Activated CD8-positive, alpha-beta T cell treated with anti-CD3 and anti-CD28 coated beads for 36 hours (primary cell): ENCODE measurements at regions not wholly inside any gene's neighbourhood (a gene's known extent, or its start where the extent isn't known, plus 50 kb on each side); places are given as distances from the start of the nearest gene placed in this dataset.
"Not testable (repeated sequence)": the region's sequence is repeated elsewhere in the genome, so short reads cannot be mapped to it uniquely, and the experiment has no call there.

Experiments used
- ATAC-seq: fragments of 200-7000 bp; cut with Tn5 transposase; one replicate; pipeline ENCODE4 v1.10.0; 2021; ENCODE audit warnings: mild to moderate bottlenecking, moderate library complexity
- CTCF ChIA-PET: fragments of 350-600 bp; sonication (Branson Sonifier 250); formaldehyde crosslinking; loops from one replicate; lab custom pipeline; 2021; ENCODE audit warnings: antibody characterized with exemption; lab: Charles Lee
- POLR2A ChIA-PET: fragments of 350-600 bp; sonication (Branson Sonifier 250); formaldehyde crosslinking; loops from one replicate; lab custom pipeline; 2021; ENCODE audit warnings: antibody characterized with exemption; lab: Charles Lee
- DNase-seq: peaks from one replicate; pipeline ENCODE4 v3.0.0-alpha.2; 2020
- H3K27ac Mint-ChIP-seq: one replicate; pipeline ENCODE4 v1.8.0; 2021; ENCODE audit warnings: mild to moderate bottlenecking, mixed read lengths
- H3K27me3 Mint-ChIP-seq: one replicate; pipeline ENCODE4 v1.8.0; 2021; ENCODE audit warnings: mixed read lengths
- H3K36me3 Mint-ChIP-seq: one replicate; pipeline ENCODE4 v1.8.0; 2021; ENCODE audit warnings: low read depth, mixed read lengths
- H3K4me1 Mint-ChIP-seq: one replicate; pipeline ENCODE4 v1.8.0; 2021; ENCODE audit warnings: low read depth, mixed read lengths
- H3K4me3 Mint-ChIP-seq: one replicate; pipeline ENCODE4 v1.8.0; 2021; ENCODE audit warnings: mild to moderate bottlenecking, moderate library complexity, mixed read lengths
- H3K9me3 Mint-ChIP-seq: one replicate; pipeline ENCODE4 v1.8.0; 2021; ENCODE audit warnings: mixed read lengths
- intact Hi-C: fragments of 100-400 bp; cut with micrococcal nuclease; formaldehyde crosslinking; loops from one replicate; pipeline ENCODE4 v1.10.0; 2022
- TF ChIP-seq, protein P1 (sequence below): fragments of 200-600 bp; IDR thresholded peaks from one replicate; pipeline ENCODE4 v1.8.0; 2022; ENCODE audit warnings: antibody characterized with exemption, mild to moderate bottlenecking

DNA sequence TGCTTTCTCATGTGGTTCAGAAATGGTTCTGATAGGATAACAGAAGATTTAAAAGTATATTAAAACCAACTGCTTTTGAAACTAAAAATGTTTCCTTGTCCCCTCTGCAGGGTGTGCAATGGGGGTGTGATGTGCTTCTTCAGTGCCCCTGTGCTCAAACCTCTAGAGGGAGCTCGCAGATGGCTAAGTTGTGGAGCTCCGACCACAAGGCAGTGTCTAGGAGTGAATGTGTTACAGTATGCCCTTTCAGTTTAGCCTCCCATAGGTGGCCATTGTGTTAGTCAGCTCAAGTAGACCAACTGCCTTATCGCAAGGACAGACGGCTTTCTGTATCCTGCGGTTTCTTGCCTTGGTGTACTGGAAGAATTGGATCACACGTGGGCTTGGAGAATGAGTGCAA is 130.5 kb downstream of the TENT5D start:
- H3K9me3 Mint-ChIP-seq = no peaks in the 10 kb centered on the region
- no peak overlapping the region for H3K4me3 Mint-ChIP-seq
- H3K4me1 Mint-ChIP-seq = no peaks in the 10 kb centered on the region
- POLR2A ChIA-PET = no interaction called here
- H3K27me3 Mint-ChIP-seq = no peaks in the 10 kb centered on the region
- intact Hi-C loops = no loop called here
- H3K36me3 Mint-ChIP-seq = no peaks in the 10 kb centered on the region
- CTCF ChIA-PET = no interaction called here
- H3K27ac Mint-ChIP-seq = no peak overlapping the region
- DNase-seq = no peak
- TF ChIP-seq, protein P1, sequence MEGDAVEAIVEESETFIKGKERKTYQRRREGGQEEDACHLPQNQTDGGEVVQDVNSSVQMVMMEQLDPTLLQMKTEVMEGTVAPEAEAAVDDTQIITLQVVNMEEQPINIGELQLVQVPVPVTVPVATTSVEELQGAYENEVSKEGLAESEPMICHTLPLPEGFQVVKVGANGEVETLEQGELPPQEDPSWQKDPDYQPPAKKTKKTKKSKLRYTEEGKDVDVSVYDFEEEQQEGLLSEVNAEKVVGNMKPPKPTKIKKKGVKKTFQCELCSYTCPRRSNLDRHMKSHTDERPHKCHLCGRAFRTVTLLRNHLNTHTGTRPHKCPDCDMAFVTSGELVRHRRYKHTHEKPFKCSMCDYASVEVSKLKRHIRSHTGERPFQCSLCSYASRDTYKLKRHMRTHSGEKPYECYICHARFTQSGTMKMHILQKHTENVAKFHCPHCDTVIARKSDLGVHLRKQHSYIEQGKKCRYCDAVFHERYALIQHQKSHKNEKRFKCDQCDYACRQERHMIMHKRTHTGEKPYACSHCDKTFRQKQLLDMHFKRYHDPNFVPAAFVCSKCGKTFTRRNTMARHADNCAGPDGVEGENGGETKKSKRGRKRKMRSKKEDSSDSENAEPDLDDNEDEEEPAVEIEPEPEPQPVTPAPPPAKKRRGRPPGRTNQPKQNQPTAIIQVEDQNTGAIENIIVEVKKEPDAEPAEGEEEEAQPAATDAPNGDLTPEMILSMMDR = no peak
- ATAC-seq = no peak

DNA sequence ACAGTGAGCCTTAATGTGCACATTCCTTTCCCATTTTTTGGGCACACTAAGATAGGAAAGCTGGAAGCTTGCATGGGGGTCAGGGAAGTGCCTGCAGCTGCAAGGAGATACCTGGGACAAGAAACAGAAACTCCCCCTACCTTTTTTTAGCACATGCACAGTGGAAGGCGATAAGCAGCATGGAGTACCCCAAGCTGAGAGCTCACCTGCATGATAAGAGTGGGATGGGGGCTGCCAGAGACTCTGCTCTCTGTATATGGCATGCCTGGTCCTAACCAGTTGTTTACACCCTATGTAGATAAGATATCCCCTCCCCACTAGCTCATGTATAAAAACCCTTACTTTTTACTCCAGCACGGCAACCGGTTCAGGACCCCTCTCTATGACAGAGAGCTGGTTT is 135.9 kb downstream of the TENT5D start:
- TF ChIP-seq, protein P1 = no peak

DNA sequence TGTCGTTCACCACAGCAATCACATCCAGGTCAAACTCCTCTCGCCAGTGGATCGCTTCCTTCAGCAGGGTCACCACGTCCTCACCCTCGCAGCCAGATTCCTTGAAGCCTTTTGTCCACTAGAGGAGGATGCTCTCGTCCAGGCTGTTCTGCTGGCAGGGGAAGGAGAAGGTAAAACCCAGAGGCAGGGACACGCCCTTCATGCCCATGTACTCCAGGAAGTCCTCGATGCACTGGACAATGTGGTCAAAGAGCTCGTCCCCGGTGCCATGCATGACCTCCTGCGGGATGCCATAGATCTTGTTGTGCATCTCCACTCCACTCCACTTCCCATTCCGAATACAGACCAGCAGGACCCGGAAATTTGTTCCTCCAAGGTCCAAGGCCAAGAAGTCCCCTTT is 152.4 kb downstream of the TENT5D start:
- no peak for ATAC-seq
- intact Hi-C loops = no loop called here
- CTCF ChIA-PET = no interaction called here
- no peak overlapping the region for H3K4me3 Mint-ChIP-seq
- H3K9me3 Mint-ChIP-seq = no peaks in the 10 kb centered on the region
- no peaks in the 10 kb centered on the region for H3K36me3 Mint-ChIP-seq
- TF ChIP-seq, protein P1 = no peak
- H3K27me3 Mint-ChIP-seq = no peaks in the 10 kb centered on the region
- no peak overlapping the region for H3K27ac Mint-ChIP-seq
- no peak for DNase-seq
- no peaks in the 10 kb centered on the region for H3K4me1 Mint-ChIP-seq
- POLR2A ChIA-PET = no interaction called here

More for the DNA sequence above, 135.9 kb downstream of the TENT5D start:
- H3K27ac Mint-ChIP-seq = no peak overlapping the region
- no peaks in the 10 kb centered on the region for H3K27me3 Mint-ChIP-seq
- no peak for DNase-seq
- POLR2A ChIA-PET = no interaction called here
- no peaks in the 10 kb centered on the region for H3K4me1 Mint-ChIP-seq
- ATAC-seq = no peak
- no peaks in the 10 kb centered on the region for H3K9me3 Mint-ChIP-seq
- intact Hi-C loops = no loop called here
- H3K36me3 Mint-ChIP-seq = no peaks in the 10 kb centered on the region
- H3K4me3 Mint-ChIP-seq = no peak overlapping the region
- CTCF ChIA-PET = no interaction called here

DNA sequence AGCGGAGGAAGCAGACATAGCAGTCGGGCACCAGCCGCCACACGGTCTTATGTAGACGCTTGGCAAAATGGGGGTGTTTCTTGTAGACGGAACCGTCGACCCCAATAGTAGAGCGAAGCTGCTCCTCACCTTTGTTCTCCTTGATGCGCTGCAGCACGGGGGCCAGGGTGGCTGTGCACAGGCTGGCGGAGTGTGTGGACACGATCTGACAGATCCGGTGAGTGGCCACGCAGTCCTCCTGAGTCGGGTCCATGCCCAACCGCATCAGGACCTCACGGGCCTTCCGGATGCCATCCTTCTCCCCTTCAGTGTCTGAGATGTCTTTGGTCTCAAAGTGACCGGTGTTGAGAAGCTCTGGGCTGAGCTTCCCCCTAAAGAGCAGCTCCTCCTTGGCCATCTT is 153.0 kb downstream of the TENT5D start:
- Mint-ChIP-seq H3K9me3 (no peaks in the 10 kb centered on the region), H3K4me1 (no peaks in the 10 kb centered on the region), H3K27ac (no peak overlapping the region), H3K27me3 (no peaks in the 10 kb centered on the region), H3K4me3 (no peak overlapping the region), H3K36me3 (no peaks in the 10 kb centered on the region)
- ChIA-PET CTCF (no interaction called here), POLR2A (no interaction called here)
- no peak for DNase-seq
- TF ChIP-seq, protein P1 = no peak
- no peak for ATAC-seq
- intact Hi-C loops = no loop called here

DNA sequence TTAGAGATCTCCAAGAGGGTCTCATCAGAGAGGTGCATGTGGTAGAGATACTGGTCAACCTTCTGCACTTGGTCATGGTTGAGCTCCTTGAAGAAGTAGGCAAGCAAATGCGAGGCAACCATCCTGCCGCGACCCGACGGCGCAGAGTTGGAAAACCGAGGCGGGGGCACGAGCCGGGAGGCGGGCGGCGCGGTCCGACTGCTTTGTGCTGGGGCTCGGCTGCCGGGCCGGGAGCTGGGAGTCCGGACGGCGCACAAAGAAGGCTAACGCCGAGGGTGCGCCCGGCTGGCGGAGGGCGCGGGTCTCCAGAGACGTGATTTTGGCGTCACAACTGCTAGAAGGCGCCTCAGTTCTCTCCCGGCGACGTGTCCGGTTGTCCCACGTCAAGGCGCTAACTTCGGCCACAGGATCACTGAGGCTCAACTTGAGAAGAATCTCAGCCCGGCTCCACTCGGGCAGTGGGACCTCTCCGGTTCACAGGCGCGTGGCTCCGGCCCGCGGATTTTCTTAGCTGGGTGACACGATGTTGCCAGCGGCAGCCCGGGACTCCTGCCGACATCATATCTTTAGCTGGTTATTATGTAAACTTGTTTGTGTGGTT is 154.3 kb downstream of the TENT5D start:
- H3K27ac Mint-ChIP-seq, ATAC-seq, H3K9me3 Mint-ChIP-seq, H3K36me3 Mint-ChIP-seq, intact Hi-C loops, POLR2A ChIA-PET, H3K4me3 Mint-ChIP-seq, CTCF ChIA-PET, DNase-seq, H3K4me1 Mint-ChIP-seq, H3K27me3 Mint-ChIP-seq: not testable (repeated sequence)

DNA sequence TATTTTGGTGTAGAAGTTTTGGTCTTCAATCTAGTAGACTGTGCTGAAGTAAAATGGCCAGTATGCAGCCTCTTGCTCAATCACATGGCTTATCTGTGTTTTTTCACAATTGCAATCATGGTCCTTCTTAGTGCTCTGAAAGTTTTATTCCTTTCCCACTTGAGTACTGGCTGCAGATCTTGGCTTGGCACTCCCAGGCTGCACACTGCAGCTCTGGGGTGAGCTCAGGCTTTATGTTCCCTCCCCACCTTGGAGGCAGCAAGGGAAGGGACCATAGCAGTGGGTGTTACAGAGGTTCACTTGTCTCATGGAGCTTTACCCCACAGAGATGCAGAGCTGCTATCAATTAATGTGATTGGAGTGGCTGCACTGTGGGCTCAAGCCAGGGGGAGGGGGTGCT is 156.0 kb downstream of the TENT5D start:
- no peak overlapping the region for H3K4me3 Mint-ChIP-seq

More for the DNA sequence above, 156.0 kb downstream of the TENT5D start:
- ATAC-seq (no peak), DNase-seq (no peak)
- Mint-ChIP-seq H3K27ac (no peak overlapping the region), H3K9me3 (no peaks in the 10 kb centered on the region), H3K27me3 (no peaks in the 10 kb centered on the region), H3K36me3 (no peaks in the 10 kb centered on the region), H3K4me1 (no peaks in the 10 kb centered on the region)
- ChIA-PET POLR2A (no interaction called here), CTCF (no interaction called here)
- TF ChIP-seq, protein P1 = no peak
- intact Hi-C loops = no loop called here
